SK-N-SH treated with all-trans-retinoic acid at 6 μM for 48 hours (cell line): ENCODE measurements at regions not wholly inside any gene's neighbourhood (a gene's known extent, or its start where the extent isn't known, plus 50 kb on each side); places are given as distances from the start of the nearest gene placed in this dataset.

ENCODE experiments used
- BACH2 ChIP-seq: fragments of 250-450 bp; sonication (Bioruptor Pico); IDR thresholded peaks from 2 replicates; pipeline ENCODE4 v1.9.0; 2021; ENCODE audit warnings: mild to moderate bottlenecking, borderline replicate concordance
- CREB5 ChIP-seq: fragments of 250-450 bp; sonication (Bioruptor Pico); IDR thresholded peaks from 2 replicates; pipeline ENCODE4 v1.5.1; 2020; ENCODE audit warnings: low read depth, mild to moderate bottlenecking, moderate library complexity
- PATZ1 ChIP-seq: fragments of 250-450 bp; sonication (Bioruptor Pico); IDR thresholded peaks from 2 replicates; pipeline ENCODE4 v1.8.0; 2020; ENCODE audit warnings: mild to moderate bottlenecking, moderate library complexity, borderline replicate concordance
- RARB ChIP-seq: fragments of 250-450 bp; sonication (Bioruptor Pico); IDR thresholded peaks from 2 replicates; pipeline ENCODE4 v1.8.0; 2021; ENCODE audit warnings: mild to moderate bottlenecking, moderate library complexity
- TCF4 ChIP-seq: fragments of 250-450 bp; sonication (Bioruptor Pico); IDR thresholded peaks from 2 replicates; pipeline ENCODE4 v1.8.0; 2021; ENCODE audit warnings: mild to moderate bottlenecking, moderate library complexity, borderline replicate concordance
- TOX ChIP-seq: fragments of 250-450 bp; sonication (Bioruptor Pico); IDR thresholded peaks from 2 replicates; pipeline ENCODE4 v1.8.0; 2021; ENCODE audit warnings: mild to moderate bottlenecking, moderate library complexity, borderline replicate concordance
- ZC3H10 ChIP-seq: fragments of 250-450 bp; sonication (Bioruptor Pico); IDR thresholded peaks from 2 replicates; pipeline ENCODE4 v1.5.1; 2021; ENCODE audit warnings: mild to moderate bottlenecking, moderate library complexity
- ZFP30 ChIP-seq: fragments of 450-650 bp; formaldehyde crosslinking; IDR thresholded peaks from 2 replicates; pipeline ENCODE4 v1.5.0; 2022; ENCODE audit warnings: mild to moderate bottlenecking, moderate library complexity
- ZNF70 ChIP-seq: fragments of 450-650 bp; formaldehyde crosslinking; IDR thresholded peaks from 2 replicates; pipeline ENCODE4 v1.5.0; 2020; ENCODE audit warnings: mild to moderate bottlenecking, moderate library complexity
- ZNF8 ChIP-seq: fragments of 450-650 bp; formaldehyde crosslinking; IDR thresholded peaks from 2 replicates; pipeline ENCODE4 v1.5.0; 2020; ENCODE audit warnings: mild to moderate bottlenecking, moderate library complexity

- TF ChIP-seq ZC3H10 (CRISPR knock-in tag) (no peak), ZNF70 (CRISPR knock-in tag) (no peak), TCF4 (CRISPR knock-in tag) (no peak), CREB5 (CRISPR knock-in tag) (no peak), ZNF8 (CRISPR knock-in tag) (no peak), TOX (CRISPR knock-in tag) (no peak), ZFP30 (CRISPR knock-in tag) (no peak), PATZ1 (CRISPR knock-in tag) (no peak), BACH2 (no peak), RARB (no peak)
Measured at GRCh38 chr10:130422366-130423324, 286.5 kb downstream of the GLRX3 start.
